Pancreas (tissue), 10 donors: ENCODE measurements at regions not wholly inside any gene's neighbourhood (a gene's known extent, or its start where the extent isn't known, plus 50 kb on each side); places are given as distances from the start of the nearest gene placed in this dataset.

Experiments used
- ATAC-seq, 4 donors: fragments of 200-7000 bp; cut with Tn5 transposase; one replicate each; pipeline versions ENCODE4 v1.8.0 to v1.9.1; 2020; ENCODE audit warnings: mild to moderate bottlenecking in 4 of 4, moderate library complexity in 4 of 4
- DNase-seq, 6 donors: peaks; one replicate each; pipeline ENCODE4 v3.0.0-alpha.2; 2020
- FAIRE-seq: peaks from 2 replicates; lab custom pipeline; 2012; peaks lifted over from hg19 to GRCh38; lab: Jason Lieb, UNC
- H3K27ac ChIP-seq, 4 donors: fragments of 200-600 bp; sonication (generic); 1 replicate in 3 of 4; 2 replicates in 1 of 4; pipeline versions ENCODE4 v1.5.0 to v1.8.0; 2020
- H3K27me3 ChIP-seq, 4 donors: fragments of 200-600 bp; one replicate each; pipeline ENCODE4 v1.8.0; 2021
- H3K36me3 ChIP-seq, 3 donors: fragments of 200-600 bp; sonication (generic) in 1 of 3; one replicate each; pipeline versions ENCODE4 v1.5.0 to v1.8.0; 2020 to 2021
- H3K4me1 ChIP-seq, 3 donors: fragments of 200-600 bp; one replicate each; pipeline ENCODE4 v1.8.0; 2021
- H3K4me3 ChIP-seq, 4 donors: fragments of 200-600 bp; sonication (generic) in 2 of 4; one replicate each; pipeline versions ENCODE4 v1.5.0 to v1.8.0; 2020 to 2021
- H3K9me3 ChIP-seq, 4 donors: fragments of 200-600 bp; one replicate each; pipeline ENCODE4 v1.8.0; 2021
- WGBS, 2 donors: extraction: QIAGEN DNeasy Blood & Tissue Kit; methylation state at CpG; one replicate each; pipeline ENCODE4 v1.1.7; 2013; 5-methylcytosine and 5-hydroxymethylcytosine counted together
- intact Hi-C, 3 donors: fragments of 100-400 bp; cut with DNase I; formaldehyde crosslinking; loops; one replicate each; pipeline versions ENCODE4 v1.11.1 to v1.14.2; 2022
- TF ChIP-seq, protein P1 (sequence below), 4 donors: fragments of 200-600 bp; sonication (generic) in 3 of 4; IDR thresholded peaks; one replicate each; pipeline versions ENCODE4 v1.5.0 to v1.8.0; 2021; ENCODE audit warnings: antibody characterized with exemption in 4 of 4
- donor health status: healthy with polysubstance abuse.
- donor health status: DM: no; HTN: no; CAD: no; lungs with moderate emphysema.
- donor health status: DM: no; HTN: no; CAD: no.
- donor health status: control.
- donor health status: control.
- donor health status: Bipolar disorder and iron deficiency.
- donor health status: DM: yes; HTN: yes; CAD: no.
- donor health status: DM: no; HTN: no; CAD: no.
- donor health status: DM: no; HTN: no; CAD: no.
- donor health status: DM: yes; HTN: yes; CAD: no.

DNA sequence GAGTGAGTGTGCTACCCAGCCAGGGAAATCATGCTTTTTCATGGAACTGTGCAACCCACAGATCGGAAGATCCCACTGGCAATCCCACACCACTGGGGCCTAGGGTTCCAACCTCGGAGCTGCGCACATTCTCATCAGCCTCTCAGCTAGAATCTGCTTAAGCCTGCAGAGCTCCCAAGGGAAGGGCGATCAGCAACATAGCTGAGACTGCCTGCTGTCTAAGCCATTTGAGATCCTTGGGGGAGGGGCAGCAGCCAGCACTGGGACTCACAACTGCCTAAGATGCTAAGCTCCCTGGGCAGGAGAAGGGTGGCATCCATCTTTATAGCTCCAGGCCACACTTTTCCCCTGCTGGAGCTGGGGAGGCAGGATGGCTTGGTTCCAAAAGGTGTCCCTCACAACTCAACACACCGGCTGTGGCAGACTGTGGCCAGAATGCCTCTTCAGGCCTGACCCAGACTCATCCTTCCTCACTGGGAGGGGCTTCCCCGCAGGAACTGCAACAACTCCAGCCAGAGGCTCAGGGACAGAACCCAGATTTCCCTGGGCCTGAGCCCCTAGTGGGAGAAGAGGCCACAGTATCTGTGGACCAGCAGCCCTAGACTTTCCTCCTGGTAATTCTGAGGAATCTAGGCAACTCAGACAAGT, 1133.3 kb upstream of the PIK3C3 start:
- Histone ChIP-seq H3K9me3 (no peaks in the 10 kb centered on the region), H3K4me3 (no peak overlapping the region), H3K27ac (no peak overlapping the region), H3K4me1 (no peaks in the 10 kb centered on the region), H3K36me3 (no peaks in the 10 kb centered on the region), H3K27me3 (no peaks in the 10 kb centered on the region)
- ATAC-seq, result no peak
- TF ChIP-seq, protein P1, sequence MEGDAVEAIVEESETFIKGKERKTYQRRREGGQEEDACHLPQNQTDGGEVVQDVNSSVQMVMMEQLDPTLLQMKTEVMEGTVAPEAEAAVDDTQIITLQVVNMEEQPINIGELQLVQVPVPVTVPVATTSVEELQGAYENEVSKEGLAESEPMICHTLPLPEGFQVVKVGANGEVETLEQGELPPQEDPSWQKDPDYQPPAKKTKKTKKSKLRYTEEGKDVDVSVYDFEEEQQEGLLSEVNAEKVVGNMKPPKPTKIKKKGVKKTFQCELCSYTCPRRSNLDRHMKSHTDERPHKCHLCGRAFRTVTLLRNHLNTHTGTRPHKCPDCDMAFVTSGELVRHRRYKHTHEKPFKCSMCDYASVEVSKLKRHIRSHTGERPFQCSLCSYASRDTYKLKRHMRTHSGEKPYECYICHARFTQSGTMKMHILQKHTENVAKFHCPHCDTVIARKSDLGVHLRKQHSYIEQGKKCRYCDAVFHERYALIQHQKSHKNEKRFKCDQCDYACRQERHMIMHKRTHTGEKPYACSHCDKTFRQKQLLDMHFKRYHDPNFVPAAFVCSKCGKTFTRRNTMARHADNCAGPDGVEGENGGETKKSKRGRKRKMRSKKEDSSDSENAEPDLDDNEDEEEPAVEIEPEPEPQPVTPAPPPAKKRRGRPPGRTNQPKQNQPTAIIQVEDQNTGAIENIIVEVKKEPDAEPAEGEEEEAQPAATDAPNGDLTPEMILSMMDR (IDR thresholded peaks at IDR 0.05), result no peak
- intact Hi-C loops, result no loop called here
- WGBS, 2 donors, result 69 to 77% methylated on average over 6 of the region's 6 CpGs
- FAIRE-seq, result no peak
- peak in 1 of 6 donors; percentile 34 for DNase-seq

DNA sequence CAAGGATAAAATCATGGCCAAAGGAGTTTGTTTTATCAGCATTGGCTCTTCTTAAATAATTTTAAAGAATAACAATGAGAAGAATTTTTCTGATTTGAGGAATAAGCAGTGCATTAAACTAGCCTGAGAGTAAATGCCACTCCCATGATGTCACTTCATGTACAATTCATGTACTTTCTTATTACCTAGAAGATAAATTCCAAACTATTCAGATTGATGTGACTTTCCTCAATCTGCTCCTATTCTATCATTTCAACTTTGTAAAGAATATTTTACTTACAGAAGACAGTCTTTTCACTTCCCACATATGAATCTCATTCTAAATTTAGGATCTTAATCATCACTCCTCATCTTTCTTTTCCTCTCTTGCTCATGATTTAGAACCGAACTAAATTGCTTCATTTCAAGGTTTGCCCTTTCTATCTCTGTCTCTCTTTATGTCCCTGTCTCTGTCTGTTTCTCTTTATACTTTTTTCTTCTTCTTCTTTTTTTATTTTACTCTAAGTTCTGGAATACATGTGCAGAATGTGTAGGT, 1142.0 kb upstream of the PIK3C3 start:
- DNase-seq (no peak), ATAC-seq (no peak), FAIRE-seq (no peak)
- H3K9me3 ChIP-seq, result no peaks in the 10 kb centered on the region
- TF ChIP-seq, protein P1 (IDR thresholded peaks at IDR 0.05), result no peak
- no peaks in the 10 kb centered on the region for H3K36me3 ChIP-seq
- H3K27me3 ChIP-seq, result no peaks in the 10 kb centered on the region
- intact Hi-C loops, result no loop called here
- 35 to 54% methylated on average over 1 of the region's 1 CpG for WGBS, 2 donors
- no peaks in the 10 kb centered on the region for H3K4me1 ChIP-seq
- no peak overlapping the region for H3K4me3 ChIP-seq
- H3K27ac ChIP-seq, result no peak overlapping the region

DNA sequence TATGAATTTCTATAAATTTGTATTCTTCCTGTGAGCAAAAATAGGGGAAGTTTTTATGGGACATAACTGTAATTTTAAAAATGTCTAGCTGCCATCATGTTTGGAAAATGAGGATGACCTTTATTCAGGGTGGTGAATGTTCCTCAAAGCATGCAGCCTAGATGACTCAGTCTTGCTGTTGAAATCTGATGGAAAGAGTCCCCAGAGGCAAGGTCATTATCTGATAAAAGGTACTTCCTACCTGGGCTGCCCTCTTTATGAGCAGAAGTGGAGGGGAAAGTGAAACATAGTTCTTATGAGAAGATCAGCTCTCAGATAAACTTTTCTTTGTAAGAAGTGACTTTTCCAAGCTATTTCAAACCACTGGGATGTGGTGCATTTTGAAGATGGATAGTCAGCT, 1144.7 kb upstream of the PIK3C3 start:
- Histone ChIP-seq H3K27ac (no peak overlapping the region), H3K4me1 (no peaks in the 10 kb centered on the region), H3K4me3 (no peak overlapping the region), H3K9me3 (no peaks in the 10 kb centered on the region), H3K36me3 (no peaks in the 10 kb centered on the region), H3K27me3 (no peaks in the 10 kb centered on the region)
- no peak for ATAC-seq
- TF ChIP-seq, protein P1 (IDR thresholded peaks at IDR 0.05), result no peak
- DNase-seq, result no peak
- FAIRE-seq, result no peak
- intact Hi-C loops, result no loop called here

DNA sequence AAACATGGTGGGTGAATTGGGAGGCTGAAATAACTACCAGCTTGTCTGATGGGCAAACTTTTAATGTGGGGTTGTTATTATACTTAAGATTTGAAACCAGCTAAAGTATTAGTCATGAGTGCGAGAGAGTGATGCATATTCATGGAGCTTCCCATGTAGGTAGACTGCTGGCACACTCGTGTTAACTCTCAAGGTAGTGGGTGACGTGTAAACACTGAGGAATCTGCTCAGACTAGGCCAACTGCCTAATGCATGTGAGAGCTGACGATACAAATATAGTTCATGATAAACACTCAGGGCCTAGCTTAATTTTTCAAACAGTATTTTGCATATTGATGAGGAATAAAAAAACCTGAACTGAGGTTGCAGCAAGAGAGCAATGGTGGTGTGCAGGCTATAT, 1165.7 kb upstream of the PIK3C3 start:
- H3K9me3 ChIP-seq, result no peaks in the 10 kb centered on the region

More for the DNA sequence above, 1165.7 kb upstream of the PIK3C3 start:
- no peak for DNase-seq
- FAIRE-seq, result no peak
- TF ChIP-seq, protein P1 (IDR thresholded peaks at IDR 0.05), result no peak
- no peaks in the 10 kb centered on the region for H3K36me3 ChIP-seq
- H3K27me3 ChIP-seq, result no peaks in the 10 kb centered on the region
- 45 to 49% methylated on average over 4 of the region's 4 CpGs for WGBS, 2 donors
- ATAC-seq, result no peak
- no peak overlapping the region for H3K4me3 ChIP-seq
- no peaks in the 10 kb centered on the region for H3K4me1 ChIP-seq
- no peak overlapping the region for H3K27ac ChIP-seq
- intact Hi-C loops, result no loop called here
